ENCODE measurements at regions not wholly inside any gene's neighbourhood (a gene's known extent, or its start where the extent isn't known, plus 50 kb on each side); places are given as distances from the start of the nearest gene placed in this dataset.
"Not testable (repeated sequence)": the region's sequence is repeated elsewhere in the genome, so short reads cannot be mapped to it uniquely, and the experiment has no call there.

- DNase-seq: no peak
Measured at GRCh38 chr16:86872833-86873232, 294.5 kb downstream of the FOXL1 start.

GRCh38 chr16:86874141-86874540, 295.8 kb downstream of the FOXL1 start:
- peak; percentile 36 for DNase-seq

GRCh38 chr16:86876499-86876898, 298.1 kb downstream of the FOXL1 start:
- no peak for DNase-seq

GRCh38 chr16:86877108-86877507, 298.8 kb downstream of the FOXL1 start:
- no peak for DNase-seq

- DNase-seq: no peak
Measured at GRCh38 chr16:86877835-86878234, 299.5 kb downstream of the FOXL1 start.

- DNase-seq: no peak
Measured at GRCh38 chr16:86878236-86879080, 300.1 kb downstream of the FOXL1 start.

GRCh38 chr16:86879268-86879667, 300.9 kb downstream of the FOXL1 start:
- no peak for DNase-seq

GRCh38 chr16:86880316-86881117, 302.2 kb downstream of the FOXL1 start:
- DNase-seq: no peak

- no peak for DNase-seq
Measured at GRCh38 chr16:86881118-86881510, 302.8 kb downstream of the FOXL1 start.

GRCh38 chr16:86881861-86882273, 303.5 kb downstream of the FOXL1 start:
- DNase-seq: no peak

- DNase-seq: peak; percentile 70
Measured at GRCh38 chr16:86882586-86883280, 304.4 kb downstream of the FOXL1 start.

GRCh38 chr16:86883583-86884389, 305.4 kb downstream of the FOXL1 start:
- no peak for DNase-seq

GRCh38 chr16:86884390-86884650, 306.0 kb downstream of the FOXL1 start:
- DNase-seq: peak; percentile 25

- DNase-seq: no peak
Measured at GRCh38 chr16:86885139-86885538, 306.8 kb downstream of the FOXL1 start.

- no peak for DNase-seq
Measured at GRCh38 chr16:86886651-86887050, 308.3 kb downstream of the FOXL1 start.

- DNase-seq: no peak
Measured at GRCh38 chr16:86887416-86887815, 309.1 kb downstream of the FOXL1 start.

GRCh38 chr16:86888231-86889053, 310.1 kb downstream of the FOXL1 start:
- no peak for DNase-seq

GRCh38 chr16:86889054-86889366, 310.7 kb downstream of the FOXL1 start:
- not testable (repeated sequence) for DNase-seq

GRCh38 chr16:86889974-86890373, 311.6 kb downstream of the FOXL1 start:
- no peak for DNase-seq

- DNase-seq: no peak
Measured at GRCh38 chr16:86891121-86891520, 312.8 kb downstream of the FOXL1 start.

GRCh38 chr16:86891631-86892030, 313.3 kb downstream of the FOXL1 start:
- no peak for DNase-seq

- no peak for DNase-seq
Measured at GRCh38 chr16:86892509-86892908, 314.2 kb downstream of the FOXL1 start.

Data from EL (cell line).